Type B pancreatic cell (in vitro differentiated cells): ENCODE measurements at regions not wholly inside any gene's neighbourhood (a gene's known extent, or its start where the extent isn't known, plus 50 kb on each side); places are given as distances from the start of the nearest gene placed in this dataset.

Experiments
- DNase-seq: peaks from one replicate; pipeline ENCODE4 v3.0.0; 2021; ENCODE audit warnings: mixed read lengths; ENCODE audit not compliant: unreplicated experiment; ENCODE audit errors: extremely low spot score
- H3K27ac Mint-ChIP-seq: 2 replicates; pipeline ENCODE4 v1.8.0; 2021; ENCODE audit warnings: mild to moderate bottlenecking, mixed read lengths
- H3K27me3 Mint-ChIP-seq: 2 replicates; pipeline ENCODE4 v1.8.0; 2021; ENCODE audit warnings: mixed read lengths
- H3K36me3 Mint-ChIP-seq: 2 replicates; pipeline ENCODE4 v1.8.0; 2021; ENCODE audit warnings: mixed read lengths
- H3K4me1 Mint-ChIP-seq: one replicate; pipeline ENCODE4 v1.8.0; 2021; ENCODE audit warnings: mixed read lengths; ENCODE audit not compliant: unreplicated experiment
- H3K4me3 Mint-ChIP-seq: 2 replicates; pipeline ENCODE4 v1.8.0; 2021; ENCODE audit warnings: mild to moderate bottlenecking, mixed read lengths
- H3K9me3 Mint-ChIP-seq: 2 replicates; pipeline ENCODE4 v1.8.0; 2021; ENCODE audit warnings: mixed read lengths
- TF ChIP-seq, protein P1 (sequence below): fragments of 200-600 bp; sonication (generic); conservative IDR thresholded peaks from 2 replicates; pipeline ENCODE4 v1.5.0; 2021; ENCODE audit warnings: antibody characterized with exemption, mild to moderate bottlenecking

DNA sequence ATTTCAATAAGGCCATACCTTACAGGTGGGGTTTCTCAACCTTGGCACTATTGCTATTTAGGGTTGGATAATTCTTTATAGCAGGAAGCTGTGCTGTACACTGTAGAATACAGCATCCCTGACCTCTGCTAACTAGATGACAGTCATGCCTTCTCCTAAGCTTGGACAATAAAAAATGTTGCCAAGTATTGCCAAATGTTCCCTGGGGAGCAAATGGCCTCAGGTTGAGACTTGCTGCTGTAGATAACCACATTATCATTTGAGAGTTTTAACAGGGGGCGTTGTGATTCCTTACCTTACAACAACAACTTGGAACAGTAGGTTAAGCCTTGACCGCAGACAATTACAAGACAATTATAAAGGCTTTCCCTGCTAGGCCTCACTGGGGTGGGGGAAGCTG, 1073.6 kb upstream of the TMEM132C start:
- Mint-ChIP-seq H3K27me3 (no peaks in the 10 kb centered on the region), H3K9me3 (no peaks in the 10 kb centered on the region), H3K27ac (no peak overlapping the region), H3K36me3 (no peaks in the 10 kb centered on the region), H3K4me3 (no peak overlapping the region), H3K4me1 (no peaks in the 10 kb centered on the region)
- no peak for DNase-seq
- TF ChIP-seq, protein P1, sequence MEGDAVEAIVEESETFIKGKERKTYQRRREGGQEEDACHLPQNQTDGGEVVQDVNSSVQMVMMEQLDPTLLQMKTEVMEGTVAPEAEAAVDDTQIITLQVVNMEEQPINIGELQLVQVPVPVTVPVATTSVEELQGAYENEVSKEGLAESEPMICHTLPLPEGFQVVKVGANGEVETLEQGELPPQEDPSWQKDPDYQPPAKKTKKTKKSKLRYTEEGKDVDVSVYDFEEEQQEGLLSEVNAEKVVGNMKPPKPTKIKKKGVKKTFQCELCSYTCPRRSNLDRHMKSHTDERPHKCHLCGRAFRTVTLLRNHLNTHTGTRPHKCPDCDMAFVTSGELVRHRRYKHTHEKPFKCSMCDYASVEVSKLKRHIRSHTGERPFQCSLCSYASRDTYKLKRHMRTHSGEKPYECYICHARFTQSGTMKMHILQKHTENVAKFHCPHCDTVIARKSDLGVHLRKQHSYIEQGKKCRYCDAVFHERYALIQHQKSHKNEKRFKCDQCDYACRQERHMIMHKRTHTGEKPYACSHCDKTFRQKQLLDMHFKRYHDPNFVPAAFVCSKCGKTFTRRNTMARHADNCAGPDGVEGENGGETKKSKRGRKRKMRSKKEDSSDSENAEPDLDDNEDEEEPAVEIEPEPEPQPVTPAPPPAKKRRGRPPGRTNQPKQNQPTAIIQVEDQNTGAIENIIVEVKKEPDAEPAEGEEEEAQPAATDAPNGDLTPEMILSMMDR: no peak

DNA sequence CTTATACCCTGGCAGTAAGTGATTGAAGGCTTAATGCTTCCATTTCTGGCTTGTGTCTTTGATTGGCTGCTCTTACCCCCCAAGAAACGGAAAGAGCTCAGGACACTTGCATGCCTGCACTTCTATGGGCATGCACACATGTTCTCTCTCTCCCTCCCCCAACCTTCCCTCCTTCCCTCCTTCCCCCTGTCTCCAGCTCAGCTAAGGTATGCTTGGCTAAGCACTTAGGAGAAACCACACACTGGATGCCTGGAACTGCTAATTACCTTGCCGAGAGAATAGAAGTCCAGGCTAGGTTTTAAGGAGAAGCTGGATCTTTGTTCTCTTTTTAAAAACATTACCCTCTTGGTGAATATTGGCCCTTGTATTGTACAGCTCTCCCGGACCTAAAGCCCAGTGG, 1072.8 kb upstream of the TMEM132C start:
- DNase-seq: no peak
- H3K27me3 Mint-ChIP-seq: no peaks in the 10 kb centered on the region
- no peak overlapping the region for H3K27ac Mint-ChIP-seq
- no peaks in the 10 kb centered on the region for H3K36me3 Mint-ChIP-seq
- TF ChIP-seq, protein P1: no peak
- H3K4me3 Mint-ChIP-seq: no peak overlapping the region
- no peaks in the 10 kb centered on the region for H3K4me1 Mint-ChIP-seq
- H3K9me3 Mint-ChIP-seq: no peaks in the 10 kb centered on the region

DNA sequence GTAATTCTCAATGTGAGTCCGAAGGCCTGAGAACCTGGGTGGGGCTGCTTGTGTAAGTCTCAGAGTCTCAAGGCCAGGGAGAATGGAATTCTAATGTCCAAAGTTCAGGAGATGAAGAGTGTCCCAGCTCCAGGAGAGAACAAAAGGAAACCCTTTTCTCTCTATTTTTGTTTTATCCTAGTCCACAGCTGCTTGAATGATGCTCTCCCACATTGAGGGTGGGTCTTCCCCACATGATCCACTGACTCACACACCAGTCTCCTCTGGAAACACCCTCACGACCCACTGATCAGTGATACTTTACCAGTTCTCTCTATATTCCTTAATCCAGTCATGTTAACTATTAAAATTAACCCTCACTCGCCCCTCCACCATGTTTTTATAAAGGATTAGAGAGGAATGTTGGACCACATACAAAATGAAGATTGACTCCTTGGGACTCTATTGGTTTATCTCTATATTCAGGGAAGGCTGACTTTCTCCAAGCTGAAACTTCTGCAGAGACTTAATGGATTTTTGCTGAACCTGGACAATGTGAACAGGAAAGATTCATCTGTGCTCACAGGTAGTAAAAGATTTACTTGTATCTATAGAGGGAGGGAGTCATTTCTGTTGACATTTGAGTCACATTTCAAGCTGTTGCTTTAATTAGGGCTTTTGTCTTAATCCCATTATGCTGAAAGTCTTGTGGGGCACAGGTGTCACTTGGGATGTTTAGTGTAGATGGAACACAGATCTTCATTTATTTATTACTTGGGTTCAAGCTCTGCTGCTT, 1061.0 kb upstream of the TMEM132C start:
- peaks cover 7% of the 10 kb centered on the region for H3K27me3 Mint-ChIP-seq
- DNase-seq: no peak
- no peak overlapping the region for H3K4me3 Mint-ChIP-seq
- H3K27ac Mint-ChIP-seq: no peak overlapping the region
- H3K4me1 Mint-ChIP-seq: no peaks in the 10 kb centered on the region
- TF ChIP-seq, protein P1: no peak
- H3K36me3 Mint-ChIP-seq: no peaks in the 10 kb centered on the region
- peaks cover 9% of the 10 kb centered on the region for H3K9me3 Mint-ChIP-seq

DNA sequence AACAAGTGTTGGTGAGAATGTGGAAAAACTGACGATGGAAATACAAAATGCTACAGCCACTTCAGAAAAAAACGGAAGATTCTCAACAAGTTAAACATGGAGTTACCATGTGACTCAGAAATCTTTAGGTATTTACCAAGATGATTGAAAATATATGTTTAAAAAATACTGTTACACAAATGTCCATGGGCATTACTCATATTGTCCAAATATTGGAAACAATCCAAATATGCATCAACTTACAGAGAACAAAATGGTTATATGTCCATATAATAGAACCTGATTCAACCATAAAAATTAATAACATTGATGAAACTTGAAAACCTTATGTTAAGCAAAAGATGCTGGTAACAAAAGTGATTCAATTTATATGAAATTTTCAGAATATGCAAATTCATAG, 1057.7 kb upstream of the TMEM132C start:
- no peak overlapping the region for H3K27ac Mint-ChIP-seq
- TF ChIP-seq, protein P1: no peak
- H3K9me3 Mint-ChIP-seq: no peaks in the 10 kb centered on the region

DNA sequence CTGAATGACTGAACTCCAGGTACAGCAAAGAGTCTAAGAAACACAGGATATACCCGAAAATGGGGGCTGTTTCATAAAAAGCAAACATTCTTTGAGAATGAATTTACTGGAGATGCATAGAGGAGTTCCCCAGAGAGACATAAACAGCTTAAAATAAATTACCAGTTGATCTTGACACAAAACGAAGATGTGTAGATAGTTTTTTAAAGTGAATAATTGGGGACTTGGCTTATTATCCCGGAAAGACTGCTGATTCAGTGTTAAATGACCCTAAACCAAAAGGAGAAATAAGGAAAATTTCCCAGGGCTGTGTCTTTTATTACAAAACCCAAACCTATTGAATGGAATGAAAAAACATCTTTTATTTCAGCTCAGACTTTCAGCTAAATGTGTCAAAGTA, 1052.8 kb upstream of the TMEM132C start:
- no peaks in the 10 kb centered on the region for H3K9me3 Mint-ChIP-seq
- H3K4me1 Mint-ChIP-seq: no peaks in the 10 kb centered on the region
- H3K36me3 Mint-ChIP-seq: no peaks in the 10 kb centered on the region
- TF ChIP-seq, protein P1: no peak
- H3K27me3 Mint-ChIP-seq: peaks cover 4% of the 10 kb centered on the region
- H3K27ac Mint-ChIP-seq: no peak overlapping the region
- DNase-seq: no peak
- no peak overlapping the region for H3K4me3 Mint-ChIP-seq

More for the DNA sequence above, 1057.7 kb upstream of the TMEM132C start:
- Mint-ChIP-seq H3K4me3 (no peak overlapping the region), H3K4me1 (no peaks in the 10 kb centered on the region), H3K27me3 (peaks cover 4% of the 10 kb centered on the region), H3K36me3 (no peaks in the 10 kb centered on the region)
- DNase-seq: no peak
